HL-60 (cell line): ENCODE measurements at regions not wholly inside any gene's neighbourhood (a gene's known extent, or its start where the extent isn't known, plus 50 kb on each side); places are given as distances from the start of the nearest gene placed in this dataset.

Experiments used
- DNase-seq, 2 experiments: peaks; one replicate each; pipeline ENCODE4 v3.0.0-alpha.2; 2010 to 2020; ENCODE audit warnings: low read depth in 1 of 2, low spot score in 1 of 2
- H3K27ac ChIP-seq: fragments of 250-450 bp; sonication (Bioruptor Pico); replicated peaks from 2 replicates; pipeline ENCODE4 v1.5.1; 2020; ENCODE audit warnings: mild to moderate bottlenecking, moderate library complexity
- H3K27me3 ChIP-seq: fragments of 250-450 bp; sonication (Bioruptor Pico); 2 replicates; pipeline ENCODE4 v1.5.1; 2021; ENCODE audit warnings: mild to moderate bottlenecking, moderate library complexity; ENCODE audit not compliant: insufficient read depth, poor library complexity, severe bottlenecking
- H3K4me3 ChIP-seq: replicated peaks from 2 replicates; pipeline ENCODE4 v1.5.1; 2011; ENCODE audit warnings: mild to moderate bottlenecking, control low read depth, low read length; ENCODE audit not compliant: insufficient read depth
- CTCF ChIP-seq: IDR thresholded peaks from one replicate; pipeline ENCODE4 v1.5.1; 2011; ENCODE audit warnings: low read length, control low read depth, inconsistent platforms; ENCODE audit not compliant: insufficient read depth
- GABPA ChIP-seq: IDR thresholded peaks from 2 replicates; pipeline ENCODE4 v1.6.1; 2012; ENCODE audit warnings: low read depth
- POLR2AphosphoS5 ChIP-seq: IDR thresholded peaks from 2 replicates; pipeline ENCODE4 v1.6.1; 2012; ENCODE audit warnings: low read depth
- REST ChIP-seq: IDR thresholded peaks from 2 replicates; pipeline ENCODE4 v1.6.1; 2012; ENCODE audit warnings: low read depth; ENCODE audit not compliant: insufficient replicate concordance
- SPI1 ChIP-seq: IDR thresholded peaks from 2 replicates; pipeline ENCODE4 v1.6.1; 2012; ENCODE audit warnings: low read depth, mild to moderate bottlenecking, borderline replicate concordance

GRCh38 chr9:110069326-110070248 is 138.4 kb downstream of the C9orf152 start:
- no peak for DNase-seq

GRCh38 chr9:110072597-110073355 is 135.2 kb downstream of the C9orf152 start:
- H3K27ac ChIP-seq: no peak overlapping the region
- TF ChIP-seq GABPA (no peak), REST (no peak), POLR2AphosphoS5 (no peak), CTCF (no peak), SPI1 (no peak)
- no peaks in the 10 kb centered on the region for H3K27me3 ChIP-seq
- H3K4me3 ChIP-seq: no peak overlapping the region
- no peak for DNase-seq

More at GRCh38 chr9:110069326-110070248, 138.4 kb downstream of the C9orf152 start:
- no peak overlapping the region for H3K27ac ChIP-seq
- TF ChIP-seq CTCF: no peak
- no peak for TF ChIP-seq SPI1
- no peak for TF ChIP-seq REST
- no peak for TF ChIP-seq GABPA
- TF ChIP-seq POLR2AphosphoS5: no peak
- no peaks in the 10 kb centered on the region for H3K27me3 ChIP-seq
- no peak overlapping the region for H3K4me3 ChIP-seq

GRCh38 chr9:110073356-110073905 is 134.5 kb downstream of the C9orf152 start:
- no peak for DNase-seq
- no peak overlapping the region for H3K27ac ChIP-seq
- no peak for TF ChIP-seq POLR2AphosphoS5
- TF ChIP-seq GABPA: no peak
- TF ChIP-seq SPI1: no peak
- no peak for TF ChIP-seq CTCF
- TF ChIP-seq REST: no peak
- no peaks in the 10 kb centered on the region for H3K27me3 ChIP-seq
- H3K4me3 ChIP-seq: no peak overlapping the region
